HCT116 (cell line): ENCODE measurements at regions not wholly inside any gene's neighbourhood (a gene's known extent, or its start where the extent isn't known, plus 50 kb on each side); places are given as distances from the start of the nearest gene placed in this dataset.

Experiments used
- ATAC-seq: fragments of 200-7000 bp; cut with Tn5 transposase; 2 replicates; pipeline ENCODE4 v1.9.1; 2020; ENCODE audit warnings: mild to moderate bottlenecking, moderate library complexity
- BruUV-seq: library from RNA; stranded (reverse); fragments of 400-500 nt; replicated peaks from 2 replicates; lab custom pipeline; 2021; lab: Mats Ljungman, UMichigan
- CTCF ChIA-PET: fragments of 300-600 bp; sonication (Branson Sonifier 250); formaldehyde crosslinking; loops from one replicate; lab custom pipeline; 2021; ENCODE audit warnings: antibody characterized with exemption; lab: Charles Lee
- POLR2A ChIA-PET: fragments of 300-600, 350-600 bp; sonication (Branson Sonifier 250); formaldehyde crosslinking; loops from one replicate; lab custom pipeline; 2021; ENCODE audit warnings: antibody characterized with exemption; lab: Charles Lee
- RAD21 ChIA-PET, 2 experiments: fragments of 300-600 bp; sonication (Branson Sonifier 250); formaldehyde crosslinking; loops; one replicate each; lab custom pipeline; 2023; ENCODE audit warnings: low total read pairs in 2 of 2; ENCODE audit not compliant: uncharacterized antibody in 2 of 2, unreplicated experiment in 2 of 2, low non-redundant PET in 1 of 2; lab: Charles Lee
- DNase-seq: peaks from one replicate; pipeline ENCODE4 v3.0.0-alpha.2; 2010; ENCODE audit warnings: low read depth, low spot score
- H2AFZ ChIP-seq: fragments of 200-600 bp; shearing (Covaris generic), sonication (generic); 2 replicates; pipeline ENCODE4 v1.6.1; 2017; ENCODE audit warnings: low read depth, mixed run types, mixed read lengths, antibody characterized with exemption, low read length; ENCODE audit not compliant: poor library complexity, severe bottlenecking
- H3K27ac ChIP-seq: 2 replicates; pipeline ENCODE4 v1.5.1; 2012; ENCODE audit warnings: low read depth, low read length
- H3K27me3 ChIP-seq: fragments of 200-600 bp; sonication (generic); 2 replicates; pipeline ENCODE4 v1.6.1; 2016; ENCODE audit warnings: mixed run types, low read length, mixed read lengths; ENCODE audit not compliant: insufficient read depth
- H3K36me3 ChIP-seq, 2 experiments: fragments of 200-500 bp in 1 of 2; fragments of 200-600 bp in 1 of 2; sonication (Bioruptor generic) in 1 of 2; sonication (generic) in 1 of 2; 2 replicates each; pipeline versions ENCODE4 v1.5.1 to v1.6.1; 2014 to 2016; ENCODE audit warnings: low read length in 2 of 2, inconsistent platforms in 1 of 2, mixed read lengths in 1 of 2, mixed run types in 1 of 2; ENCODE audit not compliant: insufficient read depth in 2 of 2, control insufficient read depth in 1 of 2
- H3K4me1 ChIP-seq, 2 experiments: fragments of 200-600 bp in 1 of 2; sonication (generic) in 1 of 2; 2 replicates each; pipeline versions ENCODE4 v1.5.1 to v1.6.1; 2012 to 2017; ENCODE audit warnings: low read length in 2 of 2, inconsistent platforms in 1 of 2, mild to moderate bottlenecking in 1 of 2, mixed read lengths in 1 of 2, mixed run types in 1 of 2, moderate library complexity in 1 of 2; ENCODE audit not compliant: insufficient read depth in 2 of 2, control insufficient read depth in 1 of 2
- H3K4me2 ChIP-seq: fragments of 200-600 bp; sonication (generic); 2 replicates; pipeline ENCODE4 v1.6.1; 2017; ENCODE audit warnings: mixed run types, low read length, mixed read lengths
- H3K4me3 ChIP-seq, 2 experiments: fragments of 200-600 bp in 1 of 2; sonication (generic) in 1 of 2; replicated peaks in 1 of 2; 2 replicates each; pipeline ENCODE4 v1.5.1; 2011 to 2016; ENCODE audit warnings: low read length in 2 of 2, control low read depth in 1 of 2, low read depth in 1 of 2, mild to moderate bottlenecking in 1 of 2, mixed read lengths in 1 of 2, mixed run types in 1 of 2
- H3K79me2 ChIP-seq: fragments of 200-600 bp; sonication (generic); 2 replicates; pipeline ENCODE4 v1.6.1; 2017; ENCODE audit warnings: mild to moderate bottlenecking, mixed run types, low read length, moderate library complexity, mixed read lengths; ENCODE audit not compliant: insufficient read depth
- H3K9ac ChIP-seq: fragments of 200-600 bp; sonication (generic); 2 replicates; pipeline ENCODE4 v1.6.1; 2016; ENCODE audit warnings: low read length, mixed read lengths
- H3K9me2 ChIP-seq: fragments of 200-600 bp; sonication (generic), shearing (Covaris generic); 2 replicates; pipeline ENCODE4 v1.6.1; 2017; ENCODE audit warnings: mixed run types, mild to moderate bottlenecking, moderate library complexity; ENCODE audit not compliant: insufficient read depth
- H3K9me3 ChIP-seq, 2 experiments: fragments of 200-500 bp in 1 of 2; fragments of 200-600 bp in 1 of 2; sonication (Bioruptor generic) in 1 of 2; sonication (generic) in 1 of 2; 2 replicates each; pipeline ENCODE4 v1.6.1; 2014 to 2017; ENCODE audit warnings: low read length in 2 of 2, mixed read lengths in 2 of 2, inconsistent platforms in 1 of 2, low read depth in 1 of 2, mild to moderate bottlenecking in 1 of 2, mixed run types in 1 of 2, moderate library complexity in 1 of 2; ENCODE audit not compliant: control insufficient read depth in 1 of 2, insufficient read depth in 1 of 2
- H4K20me1 ChIP-seq: fragments of 200-600 bp; sonication (generic), shearing (Covaris generic); 2 replicates; pipeline ENCODE4 v1.6.1; 2017; ENCODE audit warnings: mixed run types, mild to moderate bottlenecking, moderate library complexity; ENCODE audit not compliant: insufficient read depth
- CBX3 ChIP-seq: IDR thresholded peaks from 2 replicates; pipeline ENCODE4 v1.6.1; 2012; ENCODE audit warnings: low read depth
- EGR1 ChIP-seq: IDR thresholded peaks from 2 replicates; pipeline ENCODE4 v1.6.1; 2012; ENCODE audit warnings: low read depth
- EZH2 ChIP-seq: fragments of 200-600 bp; sonication (generic); IDR thresholded peaks from 2 replicates; pipeline ENCODE4 v1.6.1; 2017; ENCODE audit warnings: antibody characterized with exemption, mixed run types
- EZH2phosphoT487 ChIP-seq: fragments of 200-600 bp; IDR thresholded peaks from 2 replicates; pipeline ENCODE4 v1.6.1; 2018; ENCODE audit warnings: antibody characterized with exemption, borderline replicate concordance
- FOSL1 ChIP-seq: IDR thresholded peaks from 2 replicates; pipeline ENCODE4 v1.6.1; 2012; ENCODE audit warnings: low read depth
- POLR2A ChIP-seq: IDR thresholded peaks from 2 replicates; pipeline ENCODE4 v1.7.0; 2011; ENCODE audit warnings: borderline replicate concordance; ENCODE audit not compliant: insufficient read depth, insufficient read length; ENCODE audit errors: extremely low read depth
- POLR2AphosphoS5 ChIP-seq: IDR thresholded peaks from 2 replicates; pipeline ENCODE4 v1.6.1; 2011; ENCODE audit warnings: mild to moderate bottlenecking, low read depth, low read length, moderate library complexity
- RAD21 ChIP-seq: IDR thresholded peaks from 2 replicates; pipeline ENCODE4 v1.6.1; 2012; ENCODE audit warnings: low read depth, mild to moderate bottlenecking
- SP1 ChIP-seq: IDR thresholded peaks from 2 replicates; pipeline ENCODE4 v1.6.1; 2012; ENCODE audit warnings: low read depth
- ZFX ChIP-seq: fragments of 450-650 bp; IDR thresholded peaks from 2 replicates; pipeline ENCODE4 v1.6.1; 2017
- ZNF274 ChIP-seq: fragments of 200-500 bp; sonication (Bioruptor generic); IDR thresholded peaks from 2 replicates; pipeline ENCODE4 v1.6.1; 2014; ENCODE audit warnings: mild to moderate bottlenecking, low read depth, low read length, inconsistent platforms
- intact Hi-C: fragments of 100-400 bp; cut with micrococcal nuclease; formaldehyde crosslinking; loops from 2 replicates; pipeline ENCODE4 v1.10.0; 2022
- TF ChIP-seq, protein P1 (sequence below): IDR thresholded peaks from 2 replicates; pipeline ENCODE4 v1.6.1; 2012
- TF ChIP-seq, protein P2 (sequence below), 3 experiments: fragments of 200-600 bp in 1 of 3; sonication (generic) in 1 of 3; IDR thresholded peaks in 2 of 3; conservative IDR thresholded peaks in 1 of 3; 2 replicates each; pipeline ENCODE4 v1.5.1; 2012 to 2017; ENCODE audit warnings: low read depth in 2 of 3, low read length in 2 of 3, antibody characterized with exemption in 1 of 3, borderline replicate concordance in 1 of 3, control low read depth in 1 of 3, mild to moderate bottlenecking in 1 of 3, mixed read lengths in 1 of 3, mixed run types in 1 of 3, moderate library complexity in 1 of 3; ENCODE audit not compliant: insufficient read depth in 1 of 3
- TF ChIP-seq, protein P3 (sequence below): IDR thresholded peaks from 2 replicates; pipeline ENCODE4 v1.6.1; 2012

DNA sequence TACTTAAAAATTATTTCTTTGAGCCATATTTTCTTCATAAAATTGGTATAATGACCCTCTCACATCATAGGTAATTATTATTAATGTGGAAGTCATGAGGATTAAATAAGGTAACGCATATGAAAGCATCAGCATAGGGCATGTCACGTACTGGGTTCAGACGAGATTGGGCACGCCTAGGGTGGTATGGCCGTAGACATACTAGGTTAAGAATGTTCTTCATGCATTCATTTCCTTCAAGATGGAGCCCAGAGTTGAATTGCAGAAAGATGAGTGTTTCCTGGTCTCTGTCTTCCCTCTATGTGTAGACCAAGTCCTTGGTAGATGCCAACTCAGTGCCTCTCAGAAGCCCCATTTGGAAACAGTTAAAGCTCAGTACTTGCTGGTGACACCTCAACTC is 174.1 kb upstream of the CLINT1 start (continued):
- TF ChIP-seq, protein P1, sequence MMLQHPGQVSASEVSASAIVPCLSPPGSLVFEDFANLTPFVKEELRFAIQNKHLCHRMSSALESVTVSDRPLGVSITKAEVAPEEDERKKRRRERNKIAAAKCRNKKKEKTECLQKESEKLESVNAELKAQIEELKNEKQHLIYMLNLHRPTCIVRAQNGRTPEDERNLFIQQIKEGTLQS = no peak
- TF ChIP-seq ZFX (no peak), FOSL1 (no peak), SP1 (no peak), EZH2phosphoT487 (no peak)

DNA sequence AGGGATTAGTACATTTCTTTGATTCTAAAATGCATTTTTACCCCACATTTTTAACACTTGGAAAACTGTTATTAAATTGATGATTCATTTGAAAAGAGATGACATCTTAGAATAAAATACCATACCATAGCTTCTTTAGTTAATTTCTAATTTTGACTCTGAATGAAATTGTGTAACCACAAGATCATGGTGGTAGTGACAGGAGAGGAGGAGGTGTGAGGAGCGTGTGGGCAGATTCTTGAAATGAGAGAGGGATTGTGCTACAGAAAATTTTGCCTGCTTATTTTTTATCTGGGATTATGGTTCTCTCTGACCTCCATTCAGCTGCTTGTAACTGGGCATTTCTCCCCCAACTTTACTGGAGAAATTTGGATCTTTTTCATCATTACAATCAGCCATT is 173.3 kb upstream of the CLINT1 start:
- ATAC-seq = no peak
- no peaks in the 10 kb centered on the region for H3K9me2 ChIP-seq
- H3K9ac ChIP-seq = no peak overlapping the region
- POLR2A ChIA-PET = no interaction called here
- DNase-seq = no peak
- RAD21 ChIA-PET = no interaction called here
- no peak overlapping the region for H2AFZ ChIP-seq
- intact Hi-C loops = no loop called here
- no peak overlapping the region for H3K27ac ChIP-seq
- no peaks in the 10 kb centered on the region for H3K36me3 ChIP-seq
- TF ChIP-seq FOSL1 = no peak
- no peak for TF ChIP-seq RAD21
- TF ChIP-seq SP1 = no peak
- no peak for TF ChIP-seq EGR1
- TF ChIP-seq, protein P2, sequence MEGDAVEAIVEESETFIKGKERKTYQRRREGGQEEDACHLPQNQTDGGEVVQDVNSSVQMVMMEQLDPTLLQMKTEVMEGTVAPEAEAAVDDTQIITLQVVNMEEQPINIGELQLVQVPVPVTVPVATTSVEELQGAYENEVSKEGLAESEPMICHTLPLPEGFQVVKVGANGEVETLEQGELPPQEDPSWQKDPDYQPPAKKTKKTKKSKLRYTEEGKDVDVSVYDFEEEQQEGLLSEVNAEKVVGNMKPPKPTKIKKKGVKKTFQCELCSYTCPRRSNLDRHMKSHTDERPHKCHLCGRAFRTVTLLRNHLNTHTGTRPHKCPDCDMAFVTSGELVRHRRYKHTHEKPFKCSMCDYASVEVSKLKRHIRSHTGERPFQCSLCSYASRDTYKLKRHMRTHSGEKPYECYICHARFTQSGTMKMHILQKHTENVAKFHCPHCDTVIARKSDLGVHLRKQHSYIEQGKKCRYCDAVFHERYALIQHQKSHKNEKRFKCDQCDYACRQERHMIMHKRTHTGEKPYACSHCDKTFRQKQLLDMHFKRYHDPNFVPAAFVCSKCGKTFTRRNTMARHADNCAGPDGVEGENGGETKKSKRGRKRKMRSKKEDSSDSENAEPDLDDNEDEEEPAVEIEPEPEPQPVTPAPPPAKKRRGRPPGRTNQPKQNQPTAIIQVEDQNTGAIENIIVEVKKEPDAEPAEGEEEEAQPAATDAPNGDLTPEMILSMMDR (IDR thresholded peaks at IDR 0.05 in 2 of 3, conservative IDR thresholded peaks at IDR 0.05 in 1 of 3; ENCODE audit: borderline replicate concordance in 1 of 3, insufficient read depth in 1 of 3, low read depth in 2 of 3, low read length in 2 of 3) = no peak
- no peak for TF ChIP-seq EZH2
- TF ChIP-seq POLR2AphosphoS5 = no peak
- no peak for TF ChIP-seq ZNF274
- no peak for TF ChIP-seq CBX3
- no peak for TF ChIP-seq POLR2A
- TF ChIP-seq, protein P3, sequence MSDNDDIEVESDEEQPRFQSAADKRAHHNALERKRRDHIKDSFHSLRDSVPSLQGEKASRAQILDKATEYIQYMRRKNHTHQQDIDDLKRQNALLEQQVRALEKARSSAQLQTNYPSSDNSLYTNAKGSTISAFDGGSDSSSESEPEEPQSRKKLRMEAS = no peak
- H3K27me3 ChIP-seq = peaks cover 18% of the 10 kb centered on the region
- H3K9me3 ChIP-seq = peaks cover 0 to 3% of the 10 kb centered on the region in 2 experiments; a peak in 1 of 4 replicates
- no peaks in the 10 kb centered on the region for H3K79me2 ChIP-seq
- no peaks in the 10 kb centered on the region for H4K20me1 ChIP-seq
- H3K4me3 ChIP-seq = no peak overlapping the region
- no peak overlapping the region for H3K4me2 ChIP-seq
- BruUV-seq = no TSS peak
- no peaks in the 10 kb centered on the region for H3K4me1 ChIP-seq
- CTCF ChIA-PET = no interaction called here
